GM12878 (cell line): ENCODE measurements at regions not wholly inside any gene's neighbourhood (a gene's known extent, or its start where the extent isn't known, plus 50 kb on each side); places are given as distances from the start of the nearest gene placed in this dataset.

Experiments
- ASH2L ChIP-seq: fragments of 300-600, 200-600 bp; sonication (generic); IDR thresholded peaks from 2 replicates; pipeline ENCODE4 v1.6.1; 2017; ENCODE audit warnings: low read depth, mild to moderate bottlenecking, borderline replicate concordance
- ATF7 ChIP-seq: fragments of 450-650 bp; IDR thresholded peaks from 2 replicates; pipeline ENCODE4 v1.6.1; 2016; ENCODE audit warnings: low read depth, mild to moderate bottlenecking
- ESRRA ChIP-seq: IDR thresholded peaks from 2 replicates; pipeline ENCODE4 v1.6.1; 2012; ENCODE audit warnings: mild to moderate bottlenecking, low read length, improper control_type of control experiment
- EZH2 ChIP-seq: IDR thresholded peaks from 2 replicates; pipeline ENCODE4 v1.6.1; 2012; ENCODE audit warnings: low read depth, mild to moderate bottlenecking, control low read depth, inconsistent platforms, low read length, borderline replicate concordance; ENCODE audit not compliant: control insufficient read depth
- PKNOX1 ChIP-seq: fragments of 450-650 bp; IDR thresholded peaks from 2 replicates; pipeline ENCODE4 v1.6.1; 2016; ENCODE audit warnings: mild to moderate bottlenecking
- SIN3A ChIP-seq: IDR thresholded peaks from 2 replicates; pipeline ENCODE4 v1.6.1; 2012; ENCODE audit warnings: low read depth, low read length, improper control_type of control experiment
- TAF1 ChIP-seq: IDR thresholded peaks from 2 replicates; pipeline ENCODE4 v1.6.1; 2011; ENCODE audit warnings: mild to moderate bottlenecking, low read depth, low read length, borderline replicate concordance
- TF ChIP-seq, protein P1 (sequence below): IDR thresholded peaks from 2 replicates; pipeline ENCODE4 v1.6.1; 2012; ENCODE audit warnings: low read depth, low read length, improper control_type of control experiment
- TF ChIP-seq, protein P2 (sequence below): fragments of 450-650 bp; IDR thresholded peaks from 2 replicates; pipeline ENCODE4 v1.6.1; 2018; ENCODE audit warnings: borderline replicate concordance, mild to moderate bottlenecking; ENCODE audit not compliant: partially characterized antibody
- TF ChIP-seq, protein P3 (sequence below), 3 experiments: IDR thresholded peaks in 2 of 3; conservative IDR thresholded peaks in 1 of 3; 2 replicates each; pipeline ENCODE4 v1.5.1; 2011; ENCODE audit warnings: low read depth in 3 of 3, low read length in 3 of 3, mild to moderate bottlenecking in 3 of 3, control low read depth in 2 of 3, moderate library complexity in 2 of 3, inconsistent platforms in 1 of 3, mixed read lengths in 1 of 3; ENCODE audit not compliant: control insufficient read depth in 2 of 3, insufficient read depth in 1 of 3; ENCODE audit errors: extremely low read depth in 1 of 3

DNA sequence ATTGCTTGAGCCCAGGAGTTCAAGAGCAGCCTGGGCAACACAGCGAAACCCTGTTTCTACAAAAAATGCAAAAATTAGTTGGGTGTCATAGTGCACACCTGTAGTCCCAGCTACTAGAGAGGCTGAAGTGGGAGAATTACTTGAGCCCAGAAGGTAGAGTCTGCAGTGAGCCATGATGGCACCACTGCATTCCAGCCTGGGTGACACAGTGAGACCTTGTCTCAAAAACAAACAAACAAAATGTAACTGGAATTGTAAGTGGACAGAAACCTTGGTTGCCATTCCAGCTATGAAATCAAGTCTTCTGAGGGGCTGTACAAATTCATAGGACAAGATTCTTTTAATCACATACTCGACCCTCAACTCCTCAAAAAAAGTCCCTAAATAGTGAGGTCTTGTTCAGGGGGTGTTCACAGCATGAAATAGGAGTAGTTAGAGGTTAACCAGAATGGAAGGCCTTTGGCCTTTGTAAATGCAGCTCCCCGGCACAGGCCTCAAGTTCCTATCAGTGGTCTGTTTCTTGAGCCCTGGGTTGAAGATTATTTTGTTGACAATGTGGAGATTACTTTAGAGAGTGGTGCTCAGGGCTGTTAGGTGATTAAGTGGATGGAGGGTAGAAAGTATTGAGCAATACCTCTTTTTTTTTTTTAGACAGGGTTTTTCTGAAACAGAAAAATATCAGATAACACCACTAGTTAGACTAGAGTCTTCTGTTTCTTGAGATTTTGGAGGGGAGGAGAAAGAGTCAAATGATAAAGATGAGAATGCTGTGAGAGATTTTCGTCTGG lies 138.7 kb upstream of the ZNF648 start:
- TF ChIP-seq EZH2 (no peak), TAF1 (no peak), SIN3A (no peak), ASH2L (no peak), ATF7 (no peak), ESRRA (no peak), PKNOX1 (no peak)
- TF ChIP-seq, protein P1, sequence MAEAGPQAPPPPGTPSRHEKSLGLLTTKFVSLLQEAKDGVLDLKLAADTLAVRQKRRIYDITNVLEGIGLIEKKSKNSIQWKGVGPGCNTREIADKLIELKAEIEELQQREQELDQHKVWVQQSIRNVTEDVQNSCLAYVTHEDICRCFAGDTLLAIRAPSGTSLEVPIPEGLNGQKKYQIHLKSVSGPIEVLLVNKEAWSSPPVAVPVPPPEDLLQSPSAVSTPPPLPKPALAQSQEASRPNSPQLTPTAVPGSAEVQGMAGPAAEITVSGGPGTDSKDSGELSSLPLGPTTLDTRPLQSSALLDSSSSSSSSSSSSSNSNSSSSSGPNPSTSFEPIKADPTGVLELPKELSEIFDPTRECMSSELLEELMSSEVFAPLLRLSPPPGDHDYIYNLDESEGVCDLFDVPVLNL, result no peak
- TF ChIP-seq, protein P2, sequence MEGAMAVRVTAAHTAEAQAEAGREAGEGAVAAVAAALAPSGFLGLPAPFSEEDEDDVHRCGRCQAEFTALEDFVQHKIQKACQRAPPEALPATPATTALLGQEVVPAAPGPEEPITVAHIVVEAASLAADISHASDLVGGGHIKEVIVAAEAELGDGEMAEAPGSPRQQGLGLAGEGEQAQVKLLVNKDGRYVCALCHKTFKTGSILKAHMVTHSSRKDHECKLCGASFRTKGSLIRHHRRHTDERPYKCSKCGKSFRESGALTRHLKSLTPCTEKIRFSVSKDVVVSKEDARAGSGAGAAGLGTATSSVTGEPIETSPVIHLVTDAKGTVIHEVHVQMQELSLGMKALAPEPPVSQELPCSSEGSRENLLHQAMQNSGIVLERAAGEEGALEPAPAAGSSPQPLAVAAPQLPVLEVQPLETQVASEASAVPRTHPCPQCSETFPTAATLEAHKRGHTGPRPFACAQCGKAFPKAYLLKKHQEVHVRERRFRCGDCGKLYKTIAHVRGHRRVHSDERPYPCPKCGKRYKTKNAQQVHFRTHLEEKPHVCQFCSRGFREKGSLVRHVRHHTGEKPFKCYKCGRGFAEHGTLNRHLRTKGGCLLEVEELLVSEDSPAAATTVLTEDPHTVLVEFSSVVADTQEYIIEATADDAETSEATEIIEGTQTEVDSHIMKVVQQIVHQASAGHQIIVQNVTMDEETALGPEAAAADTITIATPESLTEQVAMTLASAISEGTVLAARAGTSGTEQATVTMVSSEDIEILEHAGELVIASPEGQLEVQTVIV, result no peak
- TF ChIP-seq, protein P3, sequence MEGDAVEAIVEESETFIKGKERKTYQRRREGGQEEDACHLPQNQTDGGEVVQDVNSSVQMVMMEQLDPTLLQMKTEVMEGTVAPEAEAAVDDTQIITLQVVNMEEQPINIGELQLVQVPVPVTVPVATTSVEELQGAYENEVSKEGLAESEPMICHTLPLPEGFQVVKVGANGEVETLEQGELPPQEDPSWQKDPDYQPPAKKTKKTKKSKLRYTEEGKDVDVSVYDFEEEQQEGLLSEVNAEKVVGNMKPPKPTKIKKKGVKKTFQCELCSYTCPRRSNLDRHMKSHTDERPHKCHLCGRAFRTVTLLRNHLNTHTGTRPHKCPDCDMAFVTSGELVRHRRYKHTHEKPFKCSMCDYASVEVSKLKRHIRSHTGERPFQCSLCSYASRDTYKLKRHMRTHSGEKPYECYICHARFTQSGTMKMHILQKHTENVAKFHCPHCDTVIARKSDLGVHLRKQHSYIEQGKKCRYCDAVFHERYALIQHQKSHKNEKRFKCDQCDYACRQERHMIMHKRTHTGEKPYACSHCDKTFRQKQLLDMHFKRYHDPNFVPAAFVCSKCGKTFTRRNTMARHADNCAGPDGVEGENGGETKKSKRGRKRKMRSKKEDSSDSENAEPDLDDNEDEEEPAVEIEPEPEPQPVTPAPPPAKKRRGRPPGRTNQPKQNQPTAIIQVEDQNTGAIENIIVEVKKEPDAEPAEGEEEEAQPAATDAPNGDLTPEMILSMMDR (IDR thresholded peaks at IDR 0.05 in 2 of 3, conservative IDR thresholded peaks at IDR 0.05 in 1 of 3; ENCODE audit: control insufficient read depth in 2 of 3, extremely low read depth in 1 of 3, insufficient read depth in 1 of 3, low read depth in 3 of 3, low read length in 3 of 3), result no peak
